Esophagus muscularis mucosa (tissue), 4 donors: ENCODE measurements at regions not wholly inside any gene's neighbourhood (a gene's known extent, or its start where the extent isn't known, plus 50 kb on each side); places are given as distances from the start of the nearest gene placed in this dataset.
"Not testable (repeated sequence)": the region's sequence is repeated elsewhere in the genome, so short reads cannot be mapped to it uniquely, and the experiment has no call there.

ENCODE experiments used
- DNase-seq: peaks from one replicate; pipeline ENCODE4 v3.0.0-alpha.2; 2017; ENCODE audit errors: extremely low spot score
- H3K27ac ChIP-seq, 4 donors: fragments of 200-600 bp; sonication (generic); replicated peaks in 1 of 4; 1 replicate in 3 of 4; 2 replicates in 1 of 4; pipeline ENCODE4 v1.5.1; 2016 to 2019; ENCODE audit warnings: mild to moderate bottlenecking in 1 of 4
- H3K27me3 ChIP-seq, 4 donors: fragments of 200-600 bp; sonication (generic); one replicate each; pipeline versions ENCODE4 v1.5.1 to v1.6.0; 2016 to 2019
- H3K36me3 ChIP-seq, 4 donors: fragments of 200-600 bp; sonication (generic); one replicate each; pipeline ENCODE4 v1.5.1; 2016 to 2019
- H3K4me1 ChIP-seq, 4 donors: fragments of 200-600 bp; sonication (generic); one replicate each; pipeline ENCODE4 v1.5.1; 2016 to 2019
- H3K4me3 ChIP-seq, 4 donors: fragments of 200-600 bp; sonication (generic); 1 replicate in 2 of 4; 2 replicates in 2 of 4; pipeline ENCODE4 v1.5.1; 2016 to 2019; ENCODE audit warnings: mild to moderate bottlenecking in 4 of 4, moderate library complexity in 1 of 4
- H3K9me3 ChIP-seq, 4 donors: fragments of 200-600 bp; sonication (generic); 1 replicate in 3 of 4; 2 replicates in 1 of 4; pipeline ENCODE4 v1.5.1; 2016 to 2019
- EP300 ChIP-seq: sonication (generic); formaldehyde crosslinking; IDR thresholded peaks from one replicate; pipeline ENCODE4 v1.6.1; 2017; ENCODE audit warnings: antibody characterized with exemption
- POLR2A ChIP-seq: fragments of 450-650 bp; IDR thresholded peaks from one replicate; pipeline ENCODE4 v1.6.1; 2017; ENCODE audit warnings: antibody characterized with exemption, moderate library complexity, mild to moderate bottlenecking, low read depth
- POLR2AphosphoS5 ChIP-seq, 2 donors: sonication (generic); formaldehyde crosslinking; IDR thresholded peaks; one replicate each; pipeline ENCODE4 v1.6.1; 2017; ENCODE audit warnings: antibody characterized with exemption in 2 of 2
- WGBS: methylation state at CpG from one replicate; pipeline ENCODE4 v1.1.5; 2018; 5-methylcytosine and 5-hydroxymethylcytosine counted together
- intact Hi-C: fragments of 100-400 bp; cut with DNase I; formaldehyde crosslinking; loops from one replicate; pipeline ENCODE4 v1.15.1; 2023
- TF ChIP-seq, protein P1 (sequence below), 3 experiments: fragments of 200-600 bp in 2 of 3; fragments of 450-650 bp in 1 of 3; sonication (generic) in 2 of 3; IDR thresholded peaks; one replicate each; pipeline ENCODE4 v1.5.1; 2017 to 2019; ENCODE audit warnings: antibody characterized with exemption in 3 of 3, mild to moderate bottlenecking in 2 of 3, moderate library complexity in 1 of 3

DNA sequence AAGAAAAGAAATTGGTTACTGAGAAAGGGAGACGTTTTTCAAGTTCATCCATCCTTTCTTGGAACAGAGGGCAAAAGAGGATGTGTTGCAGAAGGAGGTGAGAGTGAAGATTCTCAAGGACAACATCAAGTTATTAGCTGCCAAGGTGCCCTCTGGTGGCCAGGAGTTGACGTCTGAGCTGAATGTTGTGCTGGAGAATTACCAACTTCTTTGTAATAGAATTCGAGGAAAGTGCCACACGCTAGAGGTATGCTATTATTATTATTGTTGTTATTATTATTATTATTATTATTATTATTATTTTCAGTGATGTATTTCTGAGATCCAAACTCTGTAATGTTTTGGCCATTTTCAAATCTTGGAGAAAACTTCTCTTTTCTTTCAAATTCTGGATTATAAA is 197.0 kb downstream of the UTRN start:
- H3K36me3 ChIP-seq, result peaks cover 17 to 44% (median 32%) of the 10 kb centered on the region in 4 donors
- no peaks in the 10 kb centered on the region for H3K9me3 ChIP-seq
- TF ChIP-seq POLR2AphosphoS5 (IDR thresholded peaks at IDR 0.05), result peak in 1 of 2 donors; percentile 38
- no peak for TF ChIP-seq POLR2A
- TF ChIP-seq, protein P1, sequence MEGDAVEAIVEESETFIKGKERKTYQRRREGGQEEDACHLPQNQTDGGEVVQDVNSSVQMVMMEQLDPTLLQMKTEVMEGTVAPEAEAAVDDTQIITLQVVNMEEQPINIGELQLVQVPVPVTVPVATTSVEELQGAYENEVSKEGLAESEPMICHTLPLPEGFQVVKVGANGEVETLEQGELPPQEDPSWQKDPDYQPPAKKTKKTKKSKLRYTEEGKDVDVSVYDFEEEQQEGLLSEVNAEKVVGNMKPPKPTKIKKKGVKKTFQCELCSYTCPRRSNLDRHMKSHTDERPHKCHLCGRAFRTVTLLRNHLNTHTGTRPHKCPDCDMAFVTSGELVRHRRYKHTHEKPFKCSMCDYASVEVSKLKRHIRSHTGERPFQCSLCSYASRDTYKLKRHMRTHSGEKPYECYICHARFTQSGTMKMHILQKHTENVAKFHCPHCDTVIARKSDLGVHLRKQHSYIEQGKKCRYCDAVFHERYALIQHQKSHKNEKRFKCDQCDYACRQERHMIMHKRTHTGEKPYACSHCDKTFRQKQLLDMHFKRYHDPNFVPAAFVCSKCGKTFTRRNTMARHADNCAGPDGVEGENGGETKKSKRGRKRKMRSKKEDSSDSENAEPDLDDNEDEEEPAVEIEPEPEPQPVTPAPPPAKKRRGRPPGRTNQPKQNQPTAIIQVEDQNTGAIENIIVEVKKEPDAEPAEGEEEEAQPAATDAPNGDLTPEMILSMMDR (IDR thresholded peaks at IDR 0.05), result peak; percentile 59 to 73 (median 66)
- no peak for TF ChIP-seq EP300
- H3K27ac ChIP-seq, result no peak overlapping the region
- H3K27me3 ChIP-seq, result no peaks in the 10 kb centered on the region
- H3K4me1 ChIP-seq, result peaks cover 11 to 19% (median 12%) of the 10 kb centered on the region in 4 donors
- DNase-seq, result no peak
- H3K4me3 ChIP-seq, result no peak overlapping the region
- WGBS, result 2% methylated on average over 4 of the region's 4 CpGs
- intact Hi-C loops, result loop anchor here (2.0 to 5.0 kb wide), 2 partner anchors 195 to 377 kb away; partner anchors contain the start of gene UTRN

- Histone ChIP-seq H3K27ac (no peak overlapping the region), H3K4me3 (no peak overlapping the region), H3K27me3 (no peaks in the 10 kb centered on the region), H3K9me3 (no peaks in the 10 kb centered on the region), H3K4me1 (peaks cover 0 to 2% (median 0%) of the 10 kb centered on the region in 4 donors), H3K36me3 (peaks cover 34 to 65% (median 55%) of the 10 kb centered on the region in 4 donors)
- WGBS, result 82% methylated on average over 4 of the region's 4 CpGs
- no peak for DNase-seq
- TF ChIP-seq POLR2AphosphoS5 (IDR thresholded peaks at IDR 0.05), result no peak
- no peak for TF ChIP-seq EP300
- TF ChIP-seq, protein P1 (IDR thresholded peaks at IDR 0.05), result no peak
- TF ChIP-seq POLR2A, result no peak
- intact Hi-C loops, result no loop called here
Measured at GRCh38 chr6:144485531-144485930, 200.4 kb downstream of the UTRN start.

- Histone ChIP-seq H3K27me3 (no peaks in the 10 kb centered on the region), H3K27ac (no peak overlapping the region), H3K4me3 (no peak overlapping the region), H3K36me3 (peaks cover 39 to 85% (median 72%) of the 10 kb centered on the region in 4 donors), H3K4me1 (no peaks in the 10 kb centered on the region), H3K9me3 (no peaks in the 10 kb centered on the region)
- no peak for TF ChIP-seq POLR2AphosphoS5 (IDR thresholded peaks at IDR 0.05)
- intact Hi-C loops, result no loop called here
- no peak for DNase-seq
- WGBS, result 72% methylated on average over 3 of the region's 3 CpGs
Measured at GRCh38 chr6:144488590-144488989, 203.5 kb downstream of the UTRN start.

- no peaks in the 10 kb centered on the region for H3K4me1 ChIP-seq
- no peak overlapping the region for H3K27ac ChIP-seq
- intact Hi-C loops, result no loop called here
- H3K9me3 ChIP-seq, result no peaks in the 10 kb centered on the region
- H3K4me3 ChIP-seq, result no peak overlapping the region
- WGBS, result 73% methylated on average over 6 of the region's 6 CpGs
- peaks cover 17 to 78% (median 60%) of the 10 kb centered on the region in 4 donors for H3K36me3 ChIP-seq
- H3K27me3 ChIP-seq, result no peaks in the 10 kb centered on the region
- no peak for TF ChIP-seq EP300
- no peak for TF ChIP-seq POLR2AphosphoS5 (IDR thresholded peaks at IDR 0.05)
- TF ChIP-seq, protein P1 (IDR thresholded peaks at IDR 0.05), result no peak
- no peak for TF ChIP-seq POLR2A
- no peak for DNase-seq
Measured at GRCh38 chr6:144493035-144493910, 208.1 kb downstream of the UTRN start.

DNA sequence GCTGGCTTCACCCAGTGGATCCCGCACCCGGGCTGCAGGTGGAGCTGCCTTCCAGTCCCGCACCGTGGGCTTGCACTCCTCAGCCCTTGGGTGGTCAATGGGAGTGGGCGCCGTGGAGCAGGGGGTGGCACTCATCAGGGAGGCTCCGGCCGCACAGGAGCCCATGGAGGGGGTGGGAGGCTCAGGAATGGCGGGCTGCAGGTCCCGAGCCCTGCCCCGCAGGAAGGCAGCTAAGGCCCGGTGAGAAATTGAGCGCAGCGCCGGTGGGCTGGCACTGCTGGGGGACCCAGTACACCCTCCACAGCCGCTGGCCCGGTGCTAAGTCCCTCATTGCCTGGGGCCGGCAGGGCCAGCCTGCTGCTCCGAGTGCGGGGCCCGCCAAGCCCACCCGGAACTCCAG is 209.9 kb downstream of the UTRN start:
- H3K9me3 ChIP-seq, H3K27ac ChIP-seq, H3K27me3 ChIP-seq, intact Hi-C loops, H3K4me3 ChIP-seq, DNase-seq, H3K4me1 ChIP-seq: not testable (repeated sequence)
- peaks cover 13 to 77% (median 56%) of the 10 kb centered on the region in 4 donors for H3K36me3 ChIP-seq
- whole genome bisulfite sequencing, result 98% methylated on average over 11 of the region's 22 CpGs
